ENCODE measurements at regions not wholly inside any gene's neighbourhood (a gene's known extent, or its start where the extent isn't known, plus 50 kb on each side); places are given as distances from the start of the nearest gene placed in this dataset.

DNA sequence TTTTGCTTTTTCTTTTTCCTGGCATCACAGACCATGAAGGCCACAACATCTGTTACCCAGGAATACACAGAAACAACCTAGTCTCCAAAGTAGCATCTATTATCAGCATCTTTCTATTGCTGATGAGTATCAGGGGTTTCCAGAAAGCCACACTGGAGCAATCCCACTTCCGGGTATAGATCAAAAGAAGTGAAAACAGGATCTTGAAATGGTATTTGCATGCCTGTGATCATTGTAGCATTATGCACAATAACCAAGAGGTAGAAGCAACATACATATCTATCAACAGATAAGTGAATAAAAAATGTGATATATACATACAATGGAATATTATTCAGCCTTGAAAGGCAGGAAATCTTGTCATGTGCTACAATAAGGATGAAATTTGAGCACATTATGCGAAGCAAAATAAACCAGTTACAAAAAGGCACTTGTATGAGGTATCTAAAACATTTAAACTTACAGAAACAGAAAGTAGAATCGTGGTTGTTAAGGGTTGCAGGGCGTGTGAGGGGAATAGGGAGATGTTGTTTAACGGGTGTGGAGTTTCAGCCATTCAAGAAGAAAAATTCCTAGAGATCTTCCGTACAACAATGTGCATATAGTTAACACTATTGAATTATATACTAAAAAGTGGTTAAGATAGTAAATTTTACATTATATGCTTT is 115.1 kb downstream of the KCNE4 start:
- TF ChIP-seq, protein P1, sequence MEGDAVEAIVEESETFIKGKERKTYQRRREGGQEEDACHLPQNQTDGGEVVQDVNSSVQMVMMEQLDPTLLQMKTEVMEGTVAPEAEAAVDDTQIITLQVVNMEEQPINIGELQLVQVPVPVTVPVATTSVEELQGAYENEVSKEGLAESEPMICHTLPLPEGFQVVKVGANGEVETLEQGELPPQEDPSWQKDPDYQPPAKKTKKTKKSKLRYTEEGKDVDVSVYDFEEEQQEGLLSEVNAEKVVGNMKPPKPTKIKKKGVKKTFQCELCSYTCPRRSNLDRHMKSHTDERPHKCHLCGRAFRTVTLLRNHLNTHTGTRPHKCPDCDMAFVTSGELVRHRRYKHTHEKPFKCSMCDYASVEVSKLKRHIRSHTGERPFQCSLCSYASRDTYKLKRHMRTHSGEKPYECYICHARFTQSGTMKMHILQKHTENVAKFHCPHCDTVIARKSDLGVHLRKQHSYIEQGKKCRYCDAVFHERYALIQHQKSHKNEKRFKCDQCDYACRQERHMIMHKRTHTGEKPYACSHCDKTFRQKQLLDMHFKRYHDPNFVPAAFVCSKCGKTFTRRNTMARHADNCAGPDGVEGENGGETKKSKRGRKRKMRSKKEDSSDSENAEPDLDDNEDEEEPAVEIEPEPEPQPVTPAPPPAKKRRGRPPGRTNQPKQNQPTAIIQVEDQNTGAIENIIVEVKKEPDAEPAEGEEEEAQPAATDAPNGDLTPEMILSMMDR (IDR thresholded peaks at IDR 0.05), result no peak
- TF ChIP-seq ZFP36 (IDR thresholded peaks at IDR 0.05; ENCODE audit: borderline replicate concordance, partially characterized antibody) (no peak), CBX8 (IDR thresholded peaks at IDR 0.05) (no peak), POLR2A (IDR thresholded peaks at IDR 0.05; ENCODE audit: low read length) (no peak), FOSL2 (IDR thresholded peaks at IDR 0.05) (no peak), FOSL2 (CRISPR knock-in tag; IDR thresholded peaks at IDR 0.05) (no peak), ZSCAN20 (CRISPR knock-in tag; IDR thresholded peaks at IDR 0.05) (no peak), NFE2L2 (conservative IDR thresholded peaks at IDR 0.05; ENCODE audit: low read length) (no peak), KDM1A (IDR thresholded peaks at IDR 0.05; ENCODE audit: low read depth) (no peak), MAZ (IDR thresholded peaks at IDR 0.05; ENCODE audit: borderline replicate concordance, low read depth, low read length) (no peak), SMC3 (IDR thresholded peaks at IDR 0.05) (no peak)

Data from A549 (cell line).